Neural progenitor cell (in vitro differentiated cells): ENCODE measurements at regions not wholly inside any gene's neighbourhood (a gene's known extent, or its start where the extent isn't known, plus 50 kb on each side); places are given as distances from the start of the nearest gene placed in this dataset.

Source experiments
- DNase-seq: peaks from one replicate; pipeline ENCODE4 v3.0.0-alpha.2; 2016; ENCODE audit warnings: low spot score
- H2AFZ ChIP-seq: fragments of 200-600 bp; sonication (generic); replicated peaks from 2 replicates; pipeline ENCODE4 v1.6.1; 2016; ENCODE audit warnings: antibody characterized with exemption
- H3F3A ChIP-seq: fragments of 200-600 bp; sonication (generic); 2 replicates; pipeline ENCODE4 v1.6.1; 2016; ENCODE audit warnings: antibody characterized with exemption, low read depth
- H3K27ac ChIP-seq: fragments of 200-600 bp; sonication (generic); 2 replicates; pipeline ENCODE4 v1.5.1; 2016; ENCODE audit warnings: mild to moderate bottlenecking
- H3K27me3 ChIP-seq: fragments of 200-600 bp; sonication (generic); 2 replicates; pipeline ENCODE4 v1.6.1; 2016; ENCODE audit warnings: mild to moderate bottlenecking, moderate library complexity
- H3K36me3 ChIP-seq: fragments of 200-600 bp; sonication (generic); 2 replicates; pipeline ENCODE4 v1.5.1; 2016
- H3K4me1 ChIP-seq: fragments of 200-600 bp; sonication (generic); 2 replicates; pipeline ENCODE4 v1.6.1; 2016; ENCODE audit warnings: mixed run types
- H3K4me2 ChIP-seq: fragments of 200-600 bp; sonication (generic); 2 replicates; pipeline ENCODE4 v1.6.1; 2016
- H3K4me3 ChIP-seq: fragments of 200-600 bp; sonication (generic); 2 replicates; pipeline ENCODE4 v1.5.1; 2016
- H3K79me2 ChIP-seq: fragments of 200-600 bp; sonication (generic); 2 replicates; pipeline ENCODE4 v1.6.1; 2016; ENCODE audit warnings: low read depth
- H3K9ac ChIP-seq: fragments of 200-600 bp; sonication (generic); 2 replicates; pipeline ENCODE4 v1.6.1; 2016
- H3K9me3 ChIP-seq: fragments of 200-600 bp; sonication (generic); 2 replicates; pipeline ENCODE4 v1.5.1; 2016; ENCODE audit warnings: low read depth
- H4K20me1 ChIP-seq: fragments of 200-600 bp; sonication (generic); 2 replicates; pipeline ENCODE4 v1.6.1; 2016; ENCODE audit warnings: low read depth
- H3K27ac Mint-ChIP-seq: 3 replicates; pipeline ENCODE4 v1.8.0; 2021; ENCODE audit warnings: mixed read lengths
- H3K27me3 Mint-ChIP-seq: 2 replicates; pipeline ENCODE4 v1.8.0; 2022; ENCODE audit warnings: low read depth, mild to moderate bottlenecking, inconsistent platforms, moderate library complexity, mixed read lengths; ENCODE audit not compliant: insufficient read depth
- H3K36me3 Mint-ChIP-seq: 3 replicates; pipeline ENCODE4 v1.8.0; 2021; ENCODE audit warnings: mixed read lengths
- H3K4me1 Mint-ChIP-seq: 3 replicates; pipeline ENCODE4 v1.8.0; 2021; ENCODE audit warnings: mixed read lengths
- H3K4me3 Mint-ChIP-seq: 3 replicates; pipeline ENCODE4 v1.8.0; 2021; ENCODE audit warnings: mild to moderate bottlenecking, moderate library complexity, mixed read lengths
- H3K9me3 Mint-ChIP-seq: 3 replicates; pipeline ENCODE4 v1.8.0; 2020; ENCODE audit warnings: mixed read lengths
- CTCF ChIP-seq: fragments of 200-600 bp; sonication (generic); IDR thresholded peaks from 2 replicates; pipeline ENCODE4 v1.5.1; 2017; ENCODE audit warnings: antibody characterized with exemption, mild to moderate bottlenecking
- EZH2 ChIP-seq: fragments of 200-600 bp; sonication (generic); IDR thresholded peaks from 2 replicates; pipeline ENCODE4 v1.6.1; 2017; ENCODE audit warnings: antibody characterized with exemption, mild to moderate bottlenecking, moderate library complexity
- EZH2phosphoT487 ChIP-seq: fragments of 200-600 bp; sonication (generic); IDR thresholded peaks from 2 replicates; pipeline ENCODE4 v1.6.1; 2017; ENCODE audit warnings: antibody characterized with exemption

GRCh38 chr3:22115581-22115980, 364.6 kb upstream of the ZNF385D start:
- Mint-ChIP-seq H3K4me1 (peaks cover 4% of the 10 kb centered on the region), H3K4me3 (no peak overlapping the region), H3K27me3 (no peaks in the 10 kb centered on the region), H3K27ac (no peak overlapping the region), H3K36me3 (no peaks in the 10 kb centered on the region), H3K9me3 (no peaks in the 10 kb centered on the region)
- Histone ChIP-seq H3K4me3 (no peak overlapping the region), H3K27me3 (no peaks in the 10 kb centered on the region), H4K20me1 (no peaks in the 10 kb centered on the region), H3K9me3 (no peaks in the 10 kb centered on the region), H3K9ac (no peak overlapping the region), H2AFZ (no peak overlapping the region), H3K4me2 (no peak overlapping the region), H3K4me1 (peaks cover 8% of the 10 kb centered on the region), H3F3A (peaks cover 2% of the 10 kb centered on the region), H3K79me2 (no peaks in the 10 kb centered on the region), H3K27ac (no peak overlapping the region), H3K36me3 (no peaks in the 10 kb centered on the region)
- DNase-seq: no peak
- no peak for TF ChIP-seq EZH2
- no peak for TF ChIP-seq EZH2phosphoT487
- TF ChIP-seq CTCF: no peak

GRCh38 chr3:22117091-22117490, 366.1 kb upstream of the ZNF385D start:
- no peak overlapping the region for H3K4me3 Mint-ChIP-seq
- DNase-seq: no peak
- no peak overlapping the region for H3K27ac ChIP-seq
- no peaks in the 10 kb centered on the region for H4K20me1 ChIP-seq
- H3K36me3 ChIP-seq: no peaks in the 10 kb centered on the region
- no peaks in the 10 kb centered on the region for H3K9me3 Mint-ChIP-seq
- H3K4me1 Mint-ChIP-seq: peaks cover 14% of the 10 kb centered on the region
- no peak overlapping the region for H3K4me2 ChIP-seq
- peaks cover 2% of the 10 kb centered on the region for H3F3A ChIP-seq
- H3K27ac Mint-ChIP-seq: no peak overlapping the region
- H3K36me3 Mint-ChIP-seq: no peaks in the 10 kb centered on the region
- TF ChIP-seq EZH2phosphoT487: no peak
- no peak for TF ChIP-seq EZH2
- no peak for TF ChIP-seq CTCF
- no peaks in the 10 kb centered on the region for H3K27me3 ChIP-seq
- peaks cover 17% of the 10 kb centered on the region for H3K4me1 ChIP-seq
- no peaks in the 10 kb centered on the region for H3K9me3 ChIP-seq
- no peaks in the 10 kb centered on the region for H3K79me2 ChIP-seq
- H2AFZ ChIP-seq: no peak overlapping the region
- H3K27me3 Mint-ChIP-seq: no peaks in the 10 kb centered on the region
- no peak overlapping the region for H3K4me3 ChIP-seq
- H3K9ac ChIP-seq: no peak overlapping the region

DNA sequence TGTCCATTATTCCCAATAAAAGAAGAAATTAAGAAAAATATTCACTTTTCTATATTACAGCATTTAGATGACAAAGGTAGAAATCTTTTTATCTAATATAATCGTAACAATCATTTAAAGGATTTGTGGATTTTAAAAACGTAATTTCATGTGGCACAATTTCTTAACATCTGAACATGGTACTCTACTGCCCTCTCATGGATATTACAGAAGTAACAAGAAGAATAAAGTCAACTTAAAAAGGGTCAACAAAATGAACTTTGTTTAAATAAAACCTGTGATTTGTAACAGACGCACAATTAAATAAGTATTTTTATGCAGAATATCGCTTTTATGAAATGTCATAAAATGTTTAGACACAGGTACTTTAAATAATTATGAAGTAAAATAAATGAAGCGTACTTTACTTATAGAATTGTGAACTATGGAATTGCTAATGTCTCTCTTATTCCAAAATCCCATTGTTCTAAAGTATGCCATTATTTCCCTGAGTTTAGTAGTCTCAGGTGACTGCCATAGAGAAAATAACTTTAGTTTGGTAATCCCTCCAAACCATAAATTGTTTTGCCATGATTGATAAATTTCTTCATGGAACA, 366.8 kb upstream of the ZNF385D start:
- Histone ChIP-seq H2AFZ (no peak overlapping the region), H3K4me1 (peaks cover 17% of the 10 kb centered on the region), H3K4me3 (no peak overlapping the region), H3K27me3 (no peaks in the 10 kb centered on the region), H3K79me2 (no peaks in the 10 kb centered on the region), H4K20me1 (no peaks in the 10 kb centered on the region), H3K36me3 (no peaks in the 10 kb centered on the region), H3K27ac (no peak overlapping the region), H3K9me3 (no peaks in the 10 kb centered on the region), H3K9ac (no peak overlapping the region), H3K4me2 (no peak overlapping the region), H3F3A (peaks cover 2% of the 10 kb centered on the region)
- H3K27ac Mint-ChIP-seq: no peak overlapping the region
- H3K4me3 Mint-ChIP-seq: no peak overlapping the region
- peak; percentile 41 for DNase-seq
- H3K9me3 Mint-ChIP-seq: no peaks in the 10 kb centered on the region
- peaks cover 14% of the 10 kb centered on the region for H3K4me1 Mint-ChIP-seq
- no peaks in the 10 kb centered on the region for H3K36me3 Mint-ChIP-seq
- TF ChIP-seq EZH2: no peak
- TF ChIP-seq CTCF: peak; percentile 86
- H3K27me3 Mint-ChIP-seq: no peaks in the 10 kb centered on the region
